ENCODE measurements at regions not wholly inside any gene's neighbourhood (a gene's known extent, or its start where the extent isn't known, plus 50 kb on each side); places are given as distances from the start of the nearest gene placed in this dataset.
"Not testable (repeated sequence)": the region's sequence is repeated elsewhere in the genome, so short reads cannot be mapped to it uniquely, and the experiment has no call there.

DNA sequence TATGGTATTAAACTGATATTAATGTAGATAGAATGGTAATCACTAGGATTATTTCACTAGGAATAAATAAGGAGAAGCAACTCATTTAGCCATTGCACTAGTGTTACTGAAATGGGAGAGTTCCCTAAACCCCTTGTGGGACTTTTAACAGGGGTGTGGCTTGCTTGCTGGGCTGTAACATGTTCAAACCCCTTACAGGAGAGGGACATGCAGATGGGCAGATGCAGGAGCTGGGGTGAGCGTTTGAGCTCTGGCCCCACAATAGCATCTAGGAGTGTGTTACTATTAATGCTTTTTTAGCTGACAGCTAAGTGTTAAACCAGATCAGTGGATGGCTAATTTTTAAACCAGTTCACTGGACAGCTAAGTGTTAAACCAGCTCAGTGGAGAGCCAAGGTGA lies 89.3 kb upstream of the ST8SIA4 start:
- no peak for DNase-seq

DNA sequence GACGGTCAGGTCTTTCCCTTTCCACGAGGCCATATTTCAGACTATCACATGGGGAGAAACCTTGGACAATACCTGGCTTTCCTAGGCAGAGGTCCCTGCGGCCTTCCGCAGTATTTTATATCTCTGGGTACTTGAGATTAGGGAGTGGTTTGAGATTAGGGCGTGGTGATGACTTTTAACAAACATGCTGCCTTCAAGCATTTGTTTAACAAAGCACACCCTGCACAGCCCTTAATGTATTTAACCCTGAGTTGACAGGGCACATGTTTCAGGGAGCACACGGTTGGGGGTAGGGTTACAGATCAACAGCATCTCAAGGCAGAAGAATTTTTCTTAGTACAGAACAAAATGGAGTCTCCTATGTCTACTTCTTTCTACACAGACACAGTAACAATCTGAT lies 80.5 kb upstream of the ST8SIA4 start:
- not testable (repeated sequence) for DNase-seq

DNA sequence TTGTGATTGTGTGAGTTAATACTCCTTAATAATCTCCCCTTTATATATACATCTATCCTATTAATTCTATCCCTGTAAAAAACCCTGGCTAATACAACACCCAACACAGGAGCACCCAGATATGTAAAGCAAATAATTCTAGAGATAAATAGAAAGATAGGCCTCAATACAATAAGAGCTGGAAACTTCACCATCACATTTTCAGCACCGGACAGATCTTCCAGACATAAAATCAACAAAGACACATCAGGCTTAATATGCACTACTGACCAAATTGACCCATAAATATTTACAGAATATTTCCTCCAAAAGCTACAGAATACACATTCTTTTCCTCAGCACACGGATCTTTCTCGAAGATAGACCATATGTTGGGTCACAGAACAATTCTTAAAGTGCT lies 71.0 kb upstream of the ST8SIA4 start:
- DNase-seq: no peak

DNA sequence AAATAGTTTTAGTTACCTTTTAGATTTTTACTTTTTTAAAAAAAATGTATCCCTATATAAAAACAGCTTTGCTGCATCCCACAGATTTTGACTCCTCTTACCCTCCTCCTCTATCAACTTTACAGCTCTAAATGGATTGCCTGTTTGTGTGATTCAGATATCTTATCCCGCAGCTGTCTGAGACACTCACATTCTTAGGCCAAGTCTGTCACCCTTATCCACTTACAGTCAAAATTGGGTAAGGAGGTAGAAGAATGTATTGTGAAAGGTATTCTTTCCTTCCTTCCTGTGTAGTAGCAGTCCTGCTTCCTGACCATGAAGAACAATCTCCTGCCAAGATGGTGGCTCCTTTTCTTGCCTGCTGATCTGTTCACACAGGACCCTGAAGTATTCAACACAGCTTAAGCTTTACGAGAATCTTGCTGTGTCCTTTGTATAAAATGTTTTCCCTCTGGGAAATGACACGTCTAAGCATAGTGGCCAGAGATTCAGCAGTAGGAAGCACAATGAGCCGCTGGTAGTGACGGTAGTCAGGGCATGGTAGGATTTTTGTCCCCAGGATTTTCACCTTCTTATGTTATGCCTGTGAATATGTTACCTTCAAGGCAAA lies 67.7 kb upstream of the ST8SIA4 start:
- DNase-seq: no peak

DNA sequence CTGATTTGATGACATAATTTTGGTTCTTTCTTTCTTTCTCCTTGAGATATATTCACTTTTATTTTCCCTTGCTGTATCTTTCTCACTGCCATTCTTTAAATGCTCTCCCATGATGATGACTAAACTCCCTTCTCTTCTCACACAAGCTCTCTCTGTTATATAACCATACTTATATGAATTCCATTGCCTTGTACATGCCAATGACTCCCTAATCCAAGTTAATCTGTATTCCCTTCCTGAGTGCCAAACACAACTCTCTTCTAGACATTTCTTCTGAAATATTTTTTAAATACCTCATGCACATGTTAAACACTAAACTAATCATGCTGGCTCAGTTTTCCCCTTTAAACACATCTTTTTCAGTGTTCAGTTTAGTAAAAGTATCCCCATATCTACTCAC lies 62.2 kb upstream of the ST8SIA4 start:
- no peak for DNase-seq

Measured in dermis blood vessel endothelial cell (primary cell).